Ovary (tissue), 3 donors: ENCODE measurements at regions not wholly inside any gene's neighbourhood (a gene's known extent, or its start where the extent isn't known, plus 50 kb on each side); places are given as distances from the start of the nearest gene placed in this dataset.

Experiments
- EP300 ChIP-seq: sonication (generic); formaldehyde crosslinking; IDR thresholded peaks from one replicate; pipeline ENCODE4 v1.6.1; 2017; ENCODE audit warnings: antibody characterized with exemption
- TF ChIP-seq, protein P1 (sequence below), 3 donors: fragments of 450-650 bp in 2 of 3; fragments of 200-600 bp in 1 of 3; IDR thresholded peaks; one replicate each; pipeline versions ENCODE4 v1.5.1 to v1.8.0; 2016 to 2022; ENCODE audit warnings: antibody characterized with exemption in 3 of 3, mild to moderate bottlenecking in 1 of 3
- donor health status: DM: no; HTN: no; CAD: no.

DNA sequence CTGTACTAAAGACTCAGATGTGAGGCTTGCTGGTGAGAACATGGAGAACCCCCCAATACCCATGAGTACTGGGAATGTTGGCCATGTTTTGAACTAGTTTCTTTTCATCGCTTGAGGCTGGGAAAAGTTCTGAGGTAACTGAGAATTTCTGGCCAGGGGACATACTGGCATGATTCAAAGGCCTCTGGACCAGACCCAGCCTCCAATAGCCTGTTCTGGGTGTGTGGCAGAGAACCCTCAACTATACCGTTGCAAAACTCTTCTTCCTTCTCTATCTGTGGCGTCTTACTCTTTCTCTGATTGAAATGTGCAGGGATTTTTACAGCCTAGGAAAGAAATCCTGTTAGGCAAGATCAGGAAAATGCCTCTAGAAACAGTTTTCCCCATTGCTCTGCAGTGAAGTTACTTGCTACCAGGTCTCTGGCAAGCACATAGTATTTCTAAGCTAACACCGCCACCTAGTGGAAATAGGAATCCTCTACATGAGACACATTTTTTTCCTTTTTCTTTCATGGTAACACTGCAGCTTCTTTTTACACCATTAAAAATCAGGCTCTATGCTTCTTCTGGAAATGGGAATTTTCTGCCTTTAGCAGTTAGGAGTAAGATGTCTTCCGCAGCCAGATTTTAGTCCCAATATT, 170.7 kb upstream of the ZCCHC13 start:
- TF ChIP-seq, protein P1, sequence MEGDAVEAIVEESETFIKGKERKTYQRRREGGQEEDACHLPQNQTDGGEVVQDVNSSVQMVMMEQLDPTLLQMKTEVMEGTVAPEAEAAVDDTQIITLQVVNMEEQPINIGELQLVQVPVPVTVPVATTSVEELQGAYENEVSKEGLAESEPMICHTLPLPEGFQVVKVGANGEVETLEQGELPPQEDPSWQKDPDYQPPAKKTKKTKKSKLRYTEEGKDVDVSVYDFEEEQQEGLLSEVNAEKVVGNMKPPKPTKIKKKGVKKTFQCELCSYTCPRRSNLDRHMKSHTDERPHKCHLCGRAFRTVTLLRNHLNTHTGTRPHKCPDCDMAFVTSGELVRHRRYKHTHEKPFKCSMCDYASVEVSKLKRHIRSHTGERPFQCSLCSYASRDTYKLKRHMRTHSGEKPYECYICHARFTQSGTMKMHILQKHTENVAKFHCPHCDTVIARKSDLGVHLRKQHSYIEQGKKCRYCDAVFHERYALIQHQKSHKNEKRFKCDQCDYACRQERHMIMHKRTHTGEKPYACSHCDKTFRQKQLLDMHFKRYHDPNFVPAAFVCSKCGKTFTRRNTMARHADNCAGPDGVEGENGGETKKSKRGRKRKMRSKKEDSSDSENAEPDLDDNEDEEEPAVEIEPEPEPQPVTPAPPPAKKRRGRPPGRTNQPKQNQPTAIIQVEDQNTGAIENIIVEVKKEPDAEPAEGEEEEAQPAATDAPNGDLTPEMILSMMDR (IDR thresholded peaks at IDR 0.05), result peak; percentile 43 to 66 (median 60)
- no peak for TF ChIP-seq EP300
